Activated CD4-positive, alpha-beta T cell treated with anti-CD3 and anti-CD28 coated beads, Interleukin-2, amount 10 ng/mL, durations not matched to agents 7 days and 5 days (primary cell): ENCODE measurements at regions not wholly inside any gene's neighbourhood (a gene's known extent, or its start where the extent isn't known, plus 50 kb on each side); places are given as distances from the start of the nearest gene placed in this dataset.

ENCODE experiments used
- CTCF ChIA-PET: fragments of 350-600 bp; sonication (Branson Sonifier 250); formaldehyde crosslinking; loops from one replicate; lab custom pipeline; 2021; ENCODE audit warnings: antibody characterized with exemption; lab: Charles Lee
- POLR2A ChIA-PET: fragments of 350-600 bp; sonication (Branson Sonifier 250); formaldehyde crosslinking; loops from one replicate; lab custom pipeline; 2021; ENCODE audit warnings: antibody characterized with exemption; lab: Charles Lee
- DNase-seq: peaks from one replicate; pipeline ENCODE4 v3.0.0-alpha.2; 2020
- H3K27ac Mint-ChIP-seq: one replicate; pipeline ENCODE4 v1.8.0; 2021; ENCODE audit warnings: mild to moderate bottlenecking, moderate library complexity, mixed read lengths
- H3K27me3 Mint-ChIP-seq: one replicate; pipeline ENCODE4 v1.8.0; 2021; ENCODE audit warnings: mixed read lengths
- H3K36me3 Mint-ChIP-seq: one replicate; pipeline ENCODE4 v1.8.0; 2021; ENCODE audit warnings: low read depth, mixed read lengths
- H3K4me1 Mint-ChIP-seq: one replicate; pipeline ENCODE4 v1.8.0; 2021; ENCODE audit warnings: mixed read lengths
- H3K4me3 Mint-ChIP-seq: one replicate; pipeline ENCODE4 v1.8.0; 2021; ENCODE audit warnings: mild to moderate bottlenecking, moderate library complexity, mixed read lengths
- H3K9me3 Mint-ChIP-seq: one replicate; pipeline ENCODE4 v1.8.0; 2021; ENCODE audit warnings: mixed read lengths

DNA sequence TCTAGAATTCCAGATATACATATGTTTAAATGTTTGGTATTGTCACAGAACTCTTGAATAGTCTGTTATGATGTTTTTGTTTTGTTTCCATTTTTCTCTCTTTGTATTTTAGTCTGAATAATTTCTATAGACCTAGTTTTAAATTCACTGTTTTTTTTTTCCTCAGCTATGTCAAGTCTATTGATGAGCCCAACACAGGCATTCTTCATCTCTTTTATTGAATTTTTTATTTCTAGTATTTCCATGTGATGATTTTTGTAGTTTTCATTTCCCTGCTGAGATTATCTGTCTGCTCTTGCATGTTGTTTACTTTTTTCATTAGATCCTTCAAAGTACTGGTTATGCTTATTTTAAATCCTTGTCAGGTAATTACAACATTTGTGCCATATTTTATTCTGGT is 254.7 kb downstream of the C1D start:
- H3K36me3 Mint-ChIP-seq = no peaks in the 10 kb centered on the region
- H3K9me3 Mint-ChIP-seq = peaks cover 6% of the 10 kb centered on the region
- H3K4me1 Mint-ChIP-seq = no peaks in the 10 kb centered on the region
- peaks cover 2% of the 10 kb centered on the region for H3K27me3 Mint-ChIP-seq
- no peak overlapping the region for H3K4me3 Mint-ChIP-seq
- ChIA-PET CTCF (no interaction called here), POLR2A (no interaction called here)
- DNase-seq = no peak
- H3K27ac Mint-ChIP-seq = no peak overlapping the region

DNA sequence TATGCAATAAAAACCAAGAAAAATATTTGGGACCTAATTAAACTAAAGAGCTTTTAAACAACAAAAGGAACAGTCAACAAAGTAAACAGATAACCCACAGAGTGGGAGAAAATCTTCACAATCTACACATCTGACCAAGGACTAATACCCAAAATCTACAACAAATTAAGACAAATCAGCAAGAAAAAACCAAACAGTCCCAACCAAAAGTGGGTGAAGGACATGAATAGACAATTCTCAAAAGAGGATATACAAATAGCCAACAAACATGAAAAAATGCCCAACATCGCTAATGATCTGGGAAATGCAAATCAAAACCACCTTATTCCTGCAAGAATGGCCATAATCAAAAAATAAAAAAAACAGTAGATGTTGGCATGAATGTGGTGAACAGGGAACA is 250.1 kb downstream of the C1D start:
- Mint-ChIP-seq H3K36me3 (no peaks in the 10 kb centered on the region), H3K4me3 (no peak overlapping the region), H3K27me3 (peaks cover 2% of the 10 kb centered on the region), H3K9me3 (peaks cover 6% of the 10 kb centered on the region), H3K4me1 (no peaks in the 10 kb centered on the region), H3K27ac (no peak overlapping the region)
- ChIA-PET CTCF (no interaction called here), POLR2A (no interaction called here)
- no peak for DNase-seq

DNA sequence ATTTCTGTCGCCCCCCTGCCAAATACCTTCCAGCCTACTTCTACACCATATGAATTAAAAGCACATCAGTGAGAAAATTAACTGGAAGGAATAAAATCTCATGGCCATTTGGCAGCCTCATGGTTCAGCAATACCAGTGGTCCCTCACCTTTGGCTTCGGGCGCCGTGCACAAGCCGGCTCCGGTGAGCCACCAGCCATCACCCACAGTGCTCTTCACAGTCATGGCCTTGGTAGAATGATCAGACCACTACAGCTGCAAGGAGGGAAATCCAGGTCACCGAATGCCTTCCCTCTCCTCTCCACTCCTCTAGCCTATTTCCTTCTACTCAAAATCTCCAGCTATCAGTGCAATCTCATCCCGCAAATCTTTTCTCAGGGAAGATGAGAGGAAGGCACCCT is 239.1 kb downstream of the C1D start:
- CTCF ChIA-PET = no interaction called here
- H3K4me3 Mint-ChIP-seq = no peak overlapping the region
- no peak for DNase-seq

DNA sequence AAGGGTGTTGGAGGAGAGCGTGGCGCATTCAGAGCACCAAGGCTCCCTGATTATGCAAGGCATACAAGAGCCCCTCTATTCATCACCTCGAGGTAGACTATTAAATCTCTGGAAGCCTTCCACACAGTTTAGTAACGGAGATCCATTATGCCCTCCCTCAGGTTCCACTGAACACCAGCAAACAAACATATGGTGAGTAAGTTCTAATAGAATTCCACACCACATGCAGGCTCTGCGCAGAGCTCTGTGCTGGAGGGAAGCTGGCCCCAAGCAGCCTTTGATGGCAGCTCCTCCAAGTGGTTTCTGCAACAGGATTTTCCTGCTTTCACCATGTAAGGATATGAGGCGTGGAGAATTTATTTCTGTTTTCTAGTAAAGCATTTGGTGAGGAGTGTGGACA is 238.6 kb downstream of the C1D start:
- H3K9me3 Mint-ChIP-seq = peaks cover 2% of the 10 kb centered on the region
- no peak for DNase-seq
- H3K27ac Mint-ChIP-seq = no peak overlapping the region
- ChIA-PET POLR2A (no interaction called here), CTCF (no interaction called here)
- no peaks in the 10 kb centered on the region for H3K4me1 Mint-ChIP-seq
- H3K36me3 Mint-ChIP-seq = no peaks in the 10 kb centered on the region
- H3K27me3 Mint-ChIP-seq = no peaks in the 10 kb centered on the region
- H3K4me3 Mint-ChIP-seq = no peak overlapping the region

More for the DNA sequence above, 239.1 kb downstream of the C1D start:
- Mint-ChIP-seq H3K27me3 (no peaks in the 10 kb centered on the region), H3K4me1 (no peaks in the 10 kb centered on the region), H3K36me3 (no peaks in the 10 kb centered on the region), H3K27ac (no peak overlapping the region), H3K9me3 (peaks cover 2% of the 10 kb centered on the region)
- POLR2A ChIA-PET = no interaction called here

DNA sequence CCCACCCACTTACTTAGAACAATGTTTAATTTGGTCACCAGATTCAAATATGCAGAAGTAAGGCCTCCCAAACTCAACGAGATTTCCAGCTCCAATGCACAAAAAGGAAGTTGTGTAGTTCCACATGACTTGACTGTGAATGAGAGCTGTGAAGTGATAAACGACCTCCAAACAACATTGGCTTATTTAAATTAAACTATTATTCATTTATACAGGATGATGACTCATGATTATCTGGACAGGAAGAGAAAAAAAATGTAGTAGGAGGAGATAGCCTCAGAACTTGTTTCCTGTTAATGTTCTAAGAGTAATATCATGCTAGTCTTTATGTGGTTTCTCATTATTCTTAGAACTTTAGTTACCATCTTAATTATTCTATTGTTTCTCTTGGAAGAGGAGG is 237.3 kb downstream of the C1D start:
- Mint-ChIP-seq H3K9me3 (peaks cover 2% of the 10 kb centered on the region), H3K4me1 (no peaks in the 10 kb centered on the region), H3K4me3 (no peak overlapping the region), H3K27me3 (no peaks in the 10 kb centered on the region), H3K27ac (no peak overlapping the region), H3K36me3 (no peaks in the 10 kb centered on the region)
- DNase-seq = no peak
- ChIA-PET POLR2A (no interaction called here), CTCF (no interaction called here)

DNA sequence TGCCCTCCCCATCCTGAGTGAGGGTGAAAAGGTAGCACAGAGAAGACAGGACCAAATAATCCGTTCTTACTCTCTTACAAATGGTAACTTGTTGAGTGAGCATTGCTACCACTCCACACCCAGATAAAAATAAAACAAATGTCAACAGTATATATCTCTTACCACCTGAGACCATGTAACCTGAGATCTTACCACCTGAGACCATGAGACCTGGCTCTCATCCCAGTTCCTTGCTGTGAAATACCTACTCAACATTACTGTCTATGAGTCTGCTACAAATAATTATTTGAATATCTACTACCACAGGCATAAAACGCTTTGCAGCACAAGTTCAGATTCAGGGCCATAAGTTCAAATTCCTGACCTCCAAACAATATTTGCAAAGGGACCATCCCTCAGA is 234.7 kb downstream of the C1D start:
- Mint-ChIP-seq H3K36me3 (no peaks in the 10 kb centered on the region), H3K27ac (no peak overlapping the region), H3K9me3 (peaks cover 2% of the 10 kb centered on the region), H3K27me3 (no peaks in the 10 kb centered on the region), H3K4me3 (no peak overlapping the region), H3K4me1 (no peaks in the 10 kb centered on the region)
- CTCF ChIA-PET = no interaction called here
- POLR2A ChIA-PET = no interaction called here
- no peak for DNase-seq

DNA sequence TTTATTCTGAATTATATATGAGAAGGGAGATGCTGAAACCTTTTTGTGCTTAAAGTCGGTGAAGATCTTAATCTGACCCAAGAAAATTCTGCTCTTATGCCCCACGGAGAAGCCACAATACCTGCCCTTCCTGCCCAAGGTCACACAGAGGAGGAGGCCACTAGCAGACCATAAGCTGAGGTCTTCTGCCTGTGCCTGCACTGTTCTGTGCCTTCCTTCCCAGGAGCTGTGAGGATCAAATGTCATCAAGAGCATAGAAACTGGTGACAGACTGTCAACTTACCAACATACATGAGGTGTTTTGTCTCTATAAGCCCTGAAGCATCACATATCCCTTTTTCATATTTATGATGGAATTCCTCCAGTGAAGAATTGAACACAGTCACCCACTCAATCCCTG is 233.3 kb downstream of the C1D start:
- DNase-seq = no peak
- Mint-ChIP-seq H3K4me3 (no peak overlapping the region), H3K27ac (no peak overlapping the region), H3K36me3 (no peaks in the 10 kb centered on the region), H3K9me3 (peaks cover 2% of the 10 kb centered on the region), H3K4me1 (no peaks in the 10 kb centered on the region), H3K27me3 (no peaks in the 10 kb centered on the region)
- POLR2A ChIA-PET = no interaction called here
- CTCF ChIA-PET = no interaction called here

DNA sequence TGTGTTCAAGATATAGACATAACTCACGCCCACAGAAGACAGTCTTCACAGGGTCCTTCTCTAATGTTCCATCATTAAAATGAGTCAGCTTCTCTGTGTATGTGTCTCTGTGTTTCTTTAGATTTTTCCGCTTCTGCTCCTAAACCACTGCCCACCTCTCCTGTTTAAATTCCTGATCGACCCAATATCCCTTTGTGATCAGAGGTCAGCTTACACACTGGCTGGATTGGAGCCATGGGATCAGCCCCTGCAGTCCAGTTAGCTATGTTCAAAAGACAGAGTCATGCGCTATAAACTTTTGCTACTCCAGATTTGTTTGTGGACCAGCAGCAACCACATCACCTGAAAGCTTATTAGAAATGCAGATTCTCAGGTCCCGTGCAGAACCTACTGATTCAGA is 229.2 kb downstream of the C1D start:
- POLR2A ChIA-PET = no interaction called here
- DNase-seq = no peak
- Mint-ChIP-seq H3K36me3 (no peaks in the 10 kb centered on the region), H3K27ac (no peak overlapping the region), H3K4me1 (no peaks in the 10 kb centered on the region), H3K9me3 (no peaks in the 10 kb centered on the region), H3K27me3 (no peaks in the 10 kb centered on the region), H3K4me3 (no peak overlapping the region)
- CTCF ChIA-PET = no interaction called here

DNA sequence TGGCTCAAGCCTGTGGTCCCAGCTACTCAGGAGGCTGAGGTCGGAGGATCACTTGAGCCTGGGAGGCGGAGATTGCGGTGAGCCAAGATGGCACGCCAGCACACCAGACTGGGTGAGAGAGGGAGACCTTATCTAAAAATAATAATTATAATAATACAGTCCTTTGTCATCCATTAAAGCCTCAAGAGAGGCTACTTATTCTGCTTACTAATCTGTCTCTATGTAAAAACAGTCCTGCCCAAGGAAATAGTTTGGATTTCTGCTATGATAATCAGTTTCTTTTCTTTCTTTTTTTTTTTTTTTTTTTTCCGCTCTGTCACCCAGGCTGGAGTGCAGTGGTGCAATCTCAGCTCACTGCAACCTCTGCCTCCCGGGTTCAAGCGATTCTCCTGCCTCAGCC is 228.3 kb downstream of the C1D start:
- Mint-ChIP-seq H3K4me1 (no peaks in the 10 kb centered on the region), H3K4me3 (no peak overlapping the region), H3K9me3 (no peaks in the 10 kb centered on the region), H3K27ac (no peak overlapping the region), H3K36me3 (no peaks in the 10 kb centered on the region), H3K27me3 (no peaks in the 10 kb centered on the region)
- no peak for DNase-seq
- ChIA-PET POLR2A (no interaction called here), CTCF (no interaction called here)

DNA sequence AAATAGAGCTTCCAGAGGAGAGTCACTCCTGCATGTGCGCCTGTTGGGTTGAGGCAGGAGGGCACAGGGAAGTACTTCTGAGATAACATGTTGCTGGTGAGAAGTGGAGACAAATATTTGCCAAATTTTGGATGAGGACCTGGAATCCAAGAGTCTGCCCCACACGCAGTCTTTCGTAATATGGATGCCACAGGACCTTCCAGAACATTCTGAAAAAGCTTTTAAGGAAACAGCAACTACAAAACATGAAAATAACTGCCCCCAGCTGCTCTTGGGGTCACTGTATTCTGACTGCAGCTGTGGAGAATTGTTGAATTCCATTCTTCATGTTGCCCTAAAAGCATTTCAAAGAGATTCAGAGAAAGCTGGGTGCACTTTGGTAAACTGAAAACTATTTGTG is 227.5 kb downstream of the C1D start:
- no peak for DNase-seq
- Mint-ChIP-seq H3K9me3 (no peaks in the 10 kb centered on the region), H3K4me3 (no peak overlapping the region), H3K4me1 (no peaks in the 10 kb centered on the region), H3K27ac (no peak overlapping the region), H3K36me3 (no peaks in the 10 kb centered on the region), H3K27me3 (no peaks in the 10 kb centered on the region)
- ChIA-PET POLR2A (no interaction called here), CTCF (interaction anchor here (0.6 kb wide), 1 partner anchor 11 kb away, joined by 3 read pairs; no protein-coding TSS in a partner anchor)

DNA sequence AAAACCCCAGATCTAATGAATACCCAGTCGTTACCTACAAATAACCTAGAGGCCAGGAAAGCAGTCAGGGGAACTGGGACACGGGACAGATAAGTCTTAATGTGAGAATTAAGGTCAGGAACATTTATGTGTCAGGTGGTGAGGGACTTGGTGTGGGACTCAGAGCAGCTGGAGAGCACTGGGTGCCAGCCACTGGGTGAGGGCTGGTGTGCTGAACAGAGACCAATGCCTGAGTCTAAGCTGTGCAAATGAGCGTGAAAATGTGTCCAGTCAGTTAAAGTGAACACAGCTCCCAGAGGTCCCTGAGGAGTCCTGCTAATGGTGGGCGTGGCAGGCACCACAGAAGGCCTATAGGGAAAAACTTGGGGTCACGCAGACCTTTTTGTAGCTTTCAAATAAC is 225.9 kb downstream of the C1D start:
- Mint-ChIP-seq H3K4me3 (no peak overlapping the region), H3K27ac (no peak overlapping the region), H3K4me1 (no peaks in the 10 kb centered on the region), H3K27me3 (no peaks in the 10 kb centered on the region), H3K36me3 (no peaks in the 10 kb centered on the region), H3K9me3 (no peaks in the 10 kb centered on the region)
- POLR2A ChIA-PET = no interaction called here
- CTCF ChIA-PET = no interaction called here
- no peak for DNase-seq

DNA sequence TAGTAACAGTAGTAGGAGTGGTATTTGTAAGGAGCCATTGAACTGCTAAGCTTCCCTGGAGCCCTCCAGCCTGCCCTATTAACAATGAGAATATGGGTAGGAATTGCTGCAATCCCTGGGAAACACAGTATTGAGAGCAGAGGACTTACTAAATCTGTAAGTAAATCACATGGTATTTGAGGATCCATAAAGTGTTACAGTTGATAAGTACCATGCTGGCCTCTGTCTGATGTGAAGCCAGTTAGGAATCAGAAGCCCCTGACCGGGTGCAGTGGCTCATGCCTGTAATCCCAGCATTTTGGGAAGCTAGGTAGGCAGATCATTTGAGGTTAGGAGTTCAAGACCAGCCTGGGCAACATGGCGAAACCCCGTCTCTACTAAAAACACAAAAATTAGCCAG is 224.6 kb downstream of the C1D start:
- DNase-seq = no peak
- no peak overlapping the region for H3K4me3 Mint-ChIP-seq
- H3K36me3 Mint-ChIP-seq = no peaks in the 10 kb centered on the region
- H3K4me1 Mint-ChIP-seq = no peaks in the 10 kb centered on the region
- H3K27ac Mint-ChIP-seq = no peak overlapping the region
- ChIA-PET POLR2A (no interaction called here), CTCF (no interaction called here)
- no peaks in the 10 kb centered on the region for H3K27me3 Mint-ChIP-seq
- H3K9me3 Mint-ChIP-seq = no peaks in the 10 kb centered on the region

DNA sequence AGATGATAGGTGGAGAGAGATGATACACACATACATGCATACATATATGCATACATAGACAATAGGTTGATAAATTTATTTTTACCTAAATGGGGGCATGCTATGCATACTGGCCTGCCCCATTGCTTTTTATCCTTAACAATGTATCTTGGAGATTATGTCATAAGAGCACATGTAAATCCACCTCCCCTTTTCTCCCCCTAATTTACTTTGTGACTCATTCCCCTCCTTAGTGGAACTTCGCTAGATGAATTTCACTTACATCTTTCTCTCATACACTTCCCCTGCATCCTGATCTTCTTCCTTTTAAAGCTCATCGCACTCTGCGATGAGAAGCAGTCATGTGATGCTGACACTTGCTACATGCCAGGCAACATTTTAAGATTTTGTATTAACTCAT is 223.6 kb downstream of the C1D start:
- Mint-ChIP-seq H3K27me3 (no peaks in the 10 kb centered on the region), H3K27ac (no peak overlapping the region), H3K36me3 (no peaks in the 10 kb centered on the region), H3K4me3 (no peak overlapping the region), H3K9me3 (no peaks in the 10 kb centered on the region), H3K4me1 (no peaks in the 10 kb centered on the region)
- ChIA-PET POLR2A (no interaction called here), CTCF (interaction anchor here (0.6 kb wide), 1 partner anchor 21 kb away, joined by 3 read pairs; no protein-coding TSS in a partner anchor)
- DNase-seq = no peak

DNA sequence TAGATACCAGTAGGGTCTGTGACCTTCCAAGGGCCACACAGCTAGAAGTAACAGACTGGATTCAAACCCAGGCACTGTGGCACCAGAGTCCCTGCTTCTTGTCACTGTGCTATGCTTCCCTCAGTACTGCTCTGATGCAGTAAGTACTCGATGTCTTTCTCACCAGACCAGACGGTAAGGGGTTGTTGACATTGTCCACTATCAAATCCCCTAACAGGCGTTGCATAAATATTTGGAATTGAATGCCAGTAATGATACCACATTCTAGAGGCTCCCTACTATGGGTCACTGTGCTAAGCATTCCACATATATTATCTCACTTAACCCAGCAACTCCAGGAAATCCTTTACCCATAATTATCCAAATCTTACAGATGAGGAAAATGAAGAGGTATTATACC is 223.1 kb downstream of the C1D start:
- POLR2A ChIA-PET = no interaction called here
- no peak for DNase-seq
- Mint-ChIP-seq H3K4me1 (no peaks in the 10 kb centered on the region), H3K4me3 (no peak overlapping the region), H3K27ac (no peak overlapping the region), H3K36me3 (no peaks in the 10 kb centered on the region), H3K27me3 (no peaks in the 10 kb centered on the region), H3K9me3 (no peaks in the 10 kb centered on the region)
- CTCF ChIA-PET = interaction anchor here (0.5 kb wide), 1 partner anchor 452 kb away, joined by 4 read pairs; no protein-coding TSS in a partner anchor
